GM21515 (cell line): ENCODE measurements at regions not wholly inside any gene's neighbourhood (a gene's known extent, or its start where the extent isn't known, plus 50 kb on each side); places are given as distances from the start of the nearest gene placed in this dataset.
"Not testable (repeated sequence)": the region's sequence is repeated elsewhere in the genome, so short reads cannot be mapped to it uniquely, and the experiment has no call there.

Experiments
- ATAC-seq: cut with Tn5 transposase; IDR thresholded peaks from one replicate; pipeline ENCODE4 v1.9.1; 2021; ENCODE audit not compliant: unreplicated experiment

DNA sequence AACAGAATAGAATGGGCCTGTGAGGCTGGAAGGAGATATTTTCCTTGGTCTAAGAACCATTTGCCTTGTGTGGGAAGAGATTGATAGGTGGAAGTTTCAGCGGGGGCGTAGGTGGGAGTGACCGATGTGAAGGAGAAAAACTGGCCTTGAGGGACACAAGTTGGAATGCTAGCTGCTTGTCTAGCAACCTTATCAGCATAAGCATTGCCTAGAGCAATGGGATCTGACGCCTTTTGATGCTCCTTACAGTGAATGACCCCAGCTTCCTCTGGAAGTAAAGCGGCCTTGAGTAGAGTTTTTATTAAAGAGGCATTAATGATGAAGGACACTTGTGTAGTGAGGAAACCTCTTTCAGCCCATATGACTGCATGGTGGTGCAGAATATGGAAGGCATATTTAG, 843.8 kb upstream of the ANO3 start:
- ATAC-seq = not testable (repeated sequence)

DNA sequence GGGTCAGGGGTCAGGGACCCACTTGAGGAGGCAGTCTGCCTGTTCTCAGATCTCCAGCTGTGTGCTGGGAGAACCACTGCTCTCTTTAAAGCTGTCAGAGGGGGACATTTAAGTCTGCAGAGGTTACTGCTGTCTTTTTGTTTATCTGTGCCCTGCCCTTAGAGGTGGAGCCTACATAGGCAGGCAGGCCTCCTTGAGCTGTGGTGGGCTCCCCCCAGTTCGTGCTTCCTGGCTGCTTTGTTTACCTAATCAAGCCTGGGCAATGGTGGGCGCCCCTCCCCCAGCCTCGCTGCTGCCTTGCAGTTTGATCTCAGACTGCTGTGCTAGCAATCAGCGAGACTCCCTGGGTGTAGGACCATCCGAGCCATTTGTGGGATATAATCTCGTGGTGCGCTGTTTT, 830.5 kb upstream of the ANO3 start:
- not testable (repeated sequence) for ATAC-seq

DNA sequence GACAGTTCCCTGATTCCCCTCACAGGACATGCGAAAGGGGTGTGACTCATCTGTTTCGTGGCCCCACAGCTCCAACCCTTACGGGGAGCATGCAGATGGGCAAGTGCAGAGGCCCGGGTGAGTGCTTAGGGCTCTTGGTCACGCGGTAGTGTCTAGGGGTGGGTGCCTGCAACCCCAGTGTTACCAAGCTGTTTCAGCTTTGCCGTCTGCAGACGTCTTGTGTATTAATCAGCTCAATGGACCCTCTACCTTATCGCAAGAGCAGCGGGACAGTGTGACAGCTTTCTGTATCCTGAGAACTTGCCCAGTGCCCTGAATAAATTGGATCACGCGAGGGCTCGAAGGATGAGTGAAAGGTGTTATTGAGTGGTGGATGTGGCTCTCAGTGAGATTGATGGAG, 816.4 kb upstream of the ANO3 start:
- no peak for ATAC-seq

DNA sequence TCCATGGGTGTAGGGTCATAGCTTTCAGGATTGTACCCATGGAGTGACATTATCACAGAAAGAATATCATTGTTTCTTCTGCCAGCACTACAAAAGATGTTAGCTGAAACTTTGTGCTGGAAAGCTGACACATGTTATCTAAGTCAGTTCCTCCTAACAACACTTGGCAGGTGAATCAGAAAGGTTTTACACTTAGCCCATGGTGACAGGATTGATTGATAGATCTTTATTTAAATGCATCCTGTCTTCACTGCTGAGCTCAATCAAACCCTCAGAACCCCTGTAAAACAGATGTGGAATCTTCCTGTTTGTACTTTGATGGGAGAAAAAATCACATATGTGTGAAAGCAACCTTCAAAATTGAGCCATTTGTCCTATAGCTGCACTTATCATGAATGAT, 811.5 kb upstream of the ANO3 start:
- ATAC-seq = no peak

DNA sequence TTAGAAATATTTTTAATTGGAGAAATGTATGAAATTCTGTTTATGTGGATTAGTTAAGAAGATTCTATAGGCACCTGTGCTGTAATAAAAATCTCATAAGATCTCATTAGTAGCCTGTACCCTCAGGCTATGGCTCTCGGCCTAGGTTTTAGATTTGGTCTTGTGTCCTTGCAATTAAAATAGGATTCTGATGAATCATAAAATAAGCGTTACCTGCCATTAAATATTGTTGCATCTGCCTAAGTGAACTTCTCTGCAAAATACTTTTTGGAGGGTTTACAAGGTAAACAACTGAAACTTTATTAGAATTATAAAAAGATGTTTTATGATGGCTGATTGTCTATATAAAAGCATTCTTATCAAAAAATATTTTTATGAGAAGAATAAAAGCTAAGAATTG, 804.1 kb upstream of the ANO3 start:
- no peak for ATAC-seq

DNA sequence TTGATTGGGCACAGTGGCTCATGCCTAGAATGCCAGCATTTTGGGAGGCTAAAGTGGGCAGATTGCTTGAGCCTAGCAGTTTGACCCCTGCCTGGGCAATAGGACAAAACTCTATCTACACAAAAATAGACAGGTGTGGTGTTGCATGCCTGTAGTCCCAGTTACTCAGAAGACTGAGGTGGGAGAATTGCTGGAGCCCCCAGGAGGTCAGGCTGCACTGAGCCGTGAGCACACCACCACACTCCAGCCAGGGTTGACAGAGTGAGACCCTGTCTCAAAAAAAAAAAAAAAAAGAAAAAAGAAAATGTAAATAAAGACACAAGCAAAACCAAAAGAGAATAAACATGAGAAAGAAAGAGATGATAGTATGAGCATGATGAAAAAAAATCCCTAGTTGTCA, 802.4 kb upstream of the ANO3 start:
- ATAC-seq = no peak

DNA sequence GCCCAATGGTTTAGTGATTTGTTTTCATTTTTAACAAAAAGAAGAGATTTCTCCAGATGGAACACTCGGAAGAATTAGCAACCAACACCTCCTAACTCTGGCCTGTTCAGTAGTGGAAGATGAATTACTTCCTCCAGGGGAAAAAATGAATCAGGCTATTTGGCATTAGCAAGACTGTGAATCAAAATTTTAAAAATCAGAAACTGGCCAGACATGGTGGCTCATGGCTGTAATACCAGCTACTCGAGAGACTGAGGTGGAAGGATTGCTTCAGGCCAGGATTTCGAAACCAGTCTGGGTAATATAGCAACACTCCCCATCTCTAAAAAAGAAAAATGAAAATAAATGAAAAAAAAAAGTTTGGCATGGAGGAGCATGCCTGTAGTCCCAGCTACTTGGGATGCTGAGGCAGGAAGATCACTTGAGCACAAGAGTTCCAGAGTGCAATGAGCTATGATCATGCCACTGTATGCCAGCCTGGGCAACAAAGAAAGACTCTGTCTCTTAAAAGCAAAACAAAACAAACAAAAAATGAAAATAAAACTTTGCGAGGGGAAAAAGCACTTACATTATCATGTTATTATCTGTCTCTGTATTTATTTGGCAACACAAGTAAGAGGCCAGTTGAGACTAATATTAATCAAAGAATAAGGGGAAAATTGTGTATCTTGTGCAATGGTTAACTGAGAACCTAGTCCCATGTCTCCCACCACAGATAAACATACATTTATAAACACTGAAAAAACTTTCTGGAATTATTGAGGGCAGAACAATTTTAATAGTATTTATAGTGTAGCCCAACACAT, 796.3 kb upstream of the ANO3 start:
- ATAC-seq = no peak

DNA sequence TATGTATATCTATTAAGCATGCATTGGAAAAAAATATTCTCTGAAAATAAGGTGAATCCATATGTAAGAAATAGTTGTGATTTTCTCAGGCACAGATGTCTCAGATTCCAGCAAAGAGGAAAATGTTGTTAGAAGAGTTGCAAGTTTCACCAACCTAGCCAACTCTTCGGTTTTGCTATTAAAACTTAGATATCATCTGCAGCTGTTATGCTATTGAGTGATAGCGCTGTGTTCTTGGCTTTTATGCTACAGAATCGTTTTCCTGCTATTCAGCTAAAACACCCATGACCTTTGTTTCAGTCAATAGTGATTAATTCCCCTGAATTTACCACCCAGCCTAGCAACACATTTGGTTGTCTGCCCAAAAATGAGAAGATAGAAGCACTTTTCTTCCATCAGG, 795.6 kb upstream of the ANO3 start:
- no peak for ATAC-seq

DNA sequence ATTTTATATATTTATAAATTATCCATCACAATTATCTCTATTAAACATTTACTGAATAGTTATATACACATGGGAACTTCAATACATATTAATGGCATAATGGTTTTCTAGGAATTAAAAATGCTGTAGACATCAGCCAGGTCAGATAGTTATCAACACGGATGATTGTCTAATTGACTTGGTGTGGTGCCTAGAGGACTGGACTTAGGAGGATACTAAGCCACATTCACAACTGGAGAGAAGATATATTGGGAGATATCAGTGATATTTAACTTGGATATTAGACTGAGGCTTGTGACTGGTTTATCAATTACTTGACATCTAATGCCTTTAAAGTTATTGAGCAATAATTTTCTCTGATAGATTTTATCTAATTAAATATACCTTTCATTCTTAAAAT, 794.5 kb upstream of the ANO3 start:
- ATAC-seq = no peak

DNA sequence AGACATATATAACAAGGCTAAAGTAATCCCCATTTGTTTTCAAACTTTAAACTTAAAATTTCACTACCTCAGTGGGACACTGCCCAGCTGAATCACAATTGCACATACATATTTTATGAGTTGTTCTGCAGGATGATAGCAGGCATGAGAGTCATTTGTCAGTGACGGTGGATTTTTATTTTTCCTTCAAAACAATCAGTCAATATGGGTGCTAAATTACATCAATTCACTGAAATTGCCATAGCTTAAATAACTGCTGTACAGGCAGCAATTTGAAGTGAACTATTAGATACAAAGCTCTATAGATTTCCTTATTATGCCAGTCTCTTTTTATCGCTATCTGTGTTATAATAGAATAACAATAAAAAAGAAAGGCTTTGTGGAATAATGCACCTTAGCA, 784.6 kb upstream of the ANO3 start:
- no peak for ATAC-seq

DNA sequence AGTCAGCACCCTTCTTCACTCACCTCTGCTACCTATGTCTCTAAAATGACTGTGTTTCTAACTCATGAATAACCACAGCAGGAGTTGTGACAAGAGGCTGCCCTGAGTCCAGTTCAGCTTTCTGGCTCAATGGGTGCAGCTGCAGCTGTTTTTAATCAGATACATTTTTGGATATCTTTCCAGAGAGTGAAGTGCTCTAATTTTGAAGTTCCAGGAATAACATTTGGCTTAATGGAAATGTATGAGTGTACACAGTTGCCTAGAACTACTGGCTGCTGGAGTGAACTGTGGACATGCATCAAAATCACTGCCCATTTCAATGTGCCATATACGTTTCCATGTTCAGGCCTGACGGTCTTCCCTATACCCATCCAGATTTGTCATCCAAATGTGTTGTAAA, 769.5 kb upstream of the ANO3 start:
- ATAC-seq = no peak

DNA sequence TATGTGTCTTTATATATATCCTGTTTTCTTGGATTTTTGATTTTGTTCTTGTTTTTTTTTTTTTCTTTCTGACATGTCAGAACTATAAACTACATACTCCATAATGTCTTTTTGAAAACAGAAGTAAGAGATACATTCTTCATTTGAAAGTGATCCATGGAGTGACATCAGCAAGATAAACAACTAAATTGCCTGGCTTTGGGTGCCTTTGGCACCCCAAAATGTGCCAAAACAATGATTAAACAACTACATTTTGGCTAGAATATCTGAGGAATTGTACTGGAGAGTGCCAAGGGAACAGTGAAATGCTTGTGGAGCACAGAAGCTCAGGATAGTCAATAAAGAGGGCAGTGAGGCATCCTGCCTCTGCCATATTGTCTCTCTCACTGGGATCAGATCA, 766.1 kb upstream of the ANO3 start:
- ATAC-seq = no peak

DNA sequence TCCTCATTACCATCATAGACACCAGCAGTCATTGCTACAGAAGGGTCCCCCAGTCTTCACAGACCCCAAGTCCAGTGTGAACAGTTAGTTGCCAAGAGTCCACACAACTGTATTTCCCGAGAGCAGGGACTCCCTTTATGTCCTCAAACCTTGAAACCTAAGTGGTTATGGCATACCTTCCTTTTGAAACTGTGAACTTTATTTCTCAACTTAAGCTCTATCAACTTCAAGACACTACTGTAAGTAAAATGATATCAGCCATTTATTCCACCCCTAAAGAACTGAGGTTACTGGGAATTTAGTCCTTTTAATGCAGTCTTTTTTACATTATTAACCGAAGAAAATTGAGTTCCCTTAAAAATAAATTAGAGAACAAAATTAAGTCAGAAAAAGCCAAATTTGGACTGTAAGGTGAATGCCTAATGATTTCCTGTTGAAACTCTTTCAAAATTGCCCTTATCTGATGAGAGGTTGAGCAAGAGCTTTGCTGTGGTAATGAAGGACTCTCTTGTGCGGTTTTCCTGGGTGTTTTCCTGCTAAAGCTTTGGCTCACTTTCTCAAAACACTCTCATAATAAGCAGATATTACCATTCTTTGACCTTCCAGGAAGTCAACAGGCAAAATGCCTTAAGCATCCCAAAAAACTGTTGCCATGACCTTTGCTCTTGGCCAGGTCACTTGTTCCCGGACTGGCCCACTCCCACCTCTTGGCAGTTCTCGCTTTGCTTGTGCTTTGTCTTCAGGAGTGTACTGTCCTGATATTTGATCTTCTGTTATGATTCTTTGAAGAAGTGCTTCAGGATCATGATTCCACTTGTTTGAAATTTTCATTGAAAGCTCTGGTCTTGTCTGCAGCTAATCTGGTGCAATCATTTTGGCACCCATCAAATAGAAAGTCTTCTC, 765.4 kb upstream of the ANO3 start:
- no peak for ATAC-seq

DNA sequence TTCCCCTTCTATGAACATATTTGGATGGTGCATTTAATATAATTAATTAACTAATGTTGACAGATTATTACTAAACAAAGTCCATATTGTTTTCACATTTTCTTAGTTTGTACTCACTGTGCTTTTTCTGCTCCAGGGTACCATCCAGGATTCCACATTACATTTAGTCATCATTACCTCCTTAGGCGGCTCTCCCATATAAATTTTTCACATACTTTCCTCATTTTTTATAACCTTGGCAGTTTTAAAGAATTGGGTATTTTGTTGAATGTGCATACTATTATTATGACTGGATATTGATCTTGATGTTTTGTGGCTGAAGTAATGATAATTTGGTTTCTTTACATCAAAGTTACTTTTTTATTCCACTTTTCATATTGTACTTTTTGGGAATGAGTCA, 755.6 kb upstream of the ANO3 start:
- ATAC-seq = no peak

DNA sequence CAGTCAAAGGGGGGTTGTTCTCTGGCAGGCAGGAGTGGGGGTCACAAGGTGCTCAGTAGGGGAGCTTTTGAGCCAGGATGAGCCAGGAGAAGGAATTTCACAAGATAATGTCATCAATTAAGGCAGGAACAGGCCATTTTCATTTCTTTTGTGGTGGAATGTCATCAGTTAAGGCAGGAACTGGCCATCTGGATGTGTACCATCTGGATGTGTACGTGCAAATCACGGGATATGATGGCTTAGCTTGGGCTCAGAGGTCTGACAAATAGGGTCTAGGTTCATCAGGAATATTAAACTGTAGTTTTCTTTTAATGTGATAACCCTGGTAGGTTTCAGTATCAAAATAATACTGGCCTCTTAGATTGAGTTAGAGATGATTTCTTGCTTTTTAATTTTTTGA, 752.4 kb upstream of the ANO3 start:
- ATAC-seq = not testable (repeated sequence)

DNA sequence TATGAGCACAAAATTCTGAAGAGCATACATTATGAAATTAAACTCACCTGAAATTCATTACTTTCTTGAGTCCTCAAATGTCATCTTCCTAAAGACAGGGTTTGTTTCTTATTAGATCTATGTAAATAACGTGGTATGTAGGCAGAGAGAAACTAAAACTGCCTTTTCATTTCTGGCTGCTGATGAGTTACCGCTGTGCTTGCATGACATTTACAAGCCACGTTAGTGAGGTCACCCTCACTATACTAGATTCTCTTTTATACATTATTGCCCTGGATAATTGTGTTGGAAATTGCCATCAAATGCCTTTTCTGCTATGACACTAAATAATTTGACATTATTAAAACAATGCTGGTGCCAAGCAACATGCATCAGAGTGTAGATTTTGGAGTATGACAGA, 748.3 kb upstream of the ANO3 start:
- ATAC-seq = no peak

DNA sequence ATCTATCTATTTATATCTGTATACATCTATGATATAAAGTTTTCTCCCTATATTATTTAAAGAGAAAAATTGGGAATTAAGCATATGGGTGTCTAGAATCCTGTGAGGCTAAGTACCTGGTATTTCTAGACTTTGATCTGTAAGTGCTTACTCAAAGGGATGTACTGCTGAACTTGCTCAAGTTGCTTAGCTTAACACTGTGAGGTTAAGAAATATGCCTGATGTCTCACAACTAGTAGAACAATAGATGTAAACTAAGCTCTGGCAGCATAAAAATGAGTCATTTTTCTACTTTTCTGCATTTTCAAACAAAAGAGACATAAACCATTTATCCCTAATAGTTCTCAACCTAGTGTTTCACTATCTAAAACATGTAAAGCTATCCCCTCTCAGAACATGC, 744.4 kb upstream of the ANO3 start:
- no peak for ATAC-seq

DNA sequence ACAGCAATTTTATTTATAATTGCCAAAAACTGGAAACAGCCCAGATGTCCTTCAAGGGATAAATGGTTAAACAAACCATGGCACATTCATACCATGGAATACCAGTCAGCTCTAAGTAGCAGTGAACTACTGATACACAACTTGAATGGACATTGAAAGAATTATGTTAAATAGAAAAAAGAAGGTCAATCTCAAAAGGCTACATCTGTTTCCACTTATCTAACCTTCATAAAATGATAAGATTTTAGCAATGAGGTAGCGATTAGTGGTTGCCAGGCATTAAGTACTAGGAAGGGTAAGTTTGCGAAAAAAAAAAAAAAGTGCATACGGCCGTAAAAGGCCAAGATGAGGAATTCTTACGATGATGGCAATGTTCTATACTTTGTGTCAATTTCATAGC, 738.7 kb upstream of the ANO3 start:
- no peak for ATAC-seq

DNA sequence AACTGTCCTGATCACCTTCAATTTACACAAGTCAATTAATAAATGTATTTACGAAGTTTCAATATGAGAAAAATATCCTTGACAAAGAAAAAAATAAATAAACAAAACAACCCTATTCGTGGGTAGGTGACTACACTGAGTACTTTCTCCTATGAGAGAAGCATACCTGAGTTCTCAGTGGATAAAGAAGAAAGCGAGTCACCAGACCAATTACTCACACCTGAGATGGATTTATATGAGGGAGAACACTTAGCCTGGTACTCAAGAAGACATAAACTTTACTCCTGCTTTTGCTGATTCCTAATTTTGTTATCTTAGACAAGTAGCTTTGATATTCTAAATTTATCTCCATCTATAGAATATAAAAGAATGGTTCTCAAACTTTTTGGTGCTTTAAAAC, 735.2 kb upstream of the ANO3 start:
- no peak for ATAC-seq

DNA sequence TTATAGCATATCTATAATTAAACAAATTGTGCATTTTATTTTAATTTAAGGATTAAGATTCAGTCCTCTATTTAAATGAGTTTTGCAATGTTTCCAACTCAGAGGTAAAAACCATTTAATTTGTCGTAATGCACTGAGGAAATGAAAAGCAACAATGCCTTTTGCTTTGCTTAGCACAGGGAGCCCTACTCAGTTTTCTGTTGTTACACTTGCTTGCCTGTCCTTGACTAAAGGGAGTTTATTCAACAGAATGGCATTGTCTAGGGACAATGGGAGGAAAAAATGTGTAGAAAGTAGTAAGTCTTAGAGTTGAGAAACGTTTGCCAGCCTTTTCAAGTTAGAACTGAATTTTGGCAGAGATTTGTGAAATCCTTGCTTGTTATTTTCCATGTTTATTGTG, 734.2 kb upstream of the ANO3 start:
- ATAC-seq = no peak

DNA sequence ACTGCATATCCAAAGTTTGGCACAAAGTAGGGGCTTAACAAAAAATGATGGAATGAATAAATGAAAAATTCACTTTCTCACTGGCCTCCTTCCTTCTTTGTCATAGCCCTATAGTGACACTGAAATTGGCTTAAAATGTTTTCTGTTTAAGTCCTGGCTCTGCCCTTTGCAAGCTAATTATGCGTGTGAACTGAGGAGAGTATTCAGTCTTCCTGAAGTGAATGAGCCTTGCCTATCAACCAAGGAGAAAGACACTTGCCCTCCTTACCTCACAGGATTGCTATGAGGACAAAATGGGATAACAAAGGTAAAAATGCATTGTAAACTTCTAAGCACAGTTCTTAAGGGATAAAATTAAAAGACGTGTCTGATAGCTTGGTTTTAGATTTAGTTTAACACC, 729.8 kb upstream of the ANO3 start:
- ATAC-seq = no peak

DNA sequence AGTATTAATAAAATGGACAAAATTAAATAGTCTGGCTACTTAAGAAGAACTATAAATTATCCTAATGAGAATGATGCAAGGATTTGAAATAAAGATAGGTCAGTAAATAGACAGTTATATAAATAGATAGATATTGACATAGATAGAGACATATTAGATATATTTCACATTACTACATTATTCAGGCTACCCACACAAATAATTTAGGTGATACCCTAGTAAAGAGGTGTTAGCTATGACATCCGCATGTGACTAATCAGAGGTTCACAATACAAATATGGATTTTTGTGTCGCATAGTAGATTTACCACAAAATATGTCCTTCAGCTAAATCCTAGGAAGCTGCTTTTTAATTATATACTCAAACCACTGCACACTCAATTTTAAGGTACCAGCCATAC, 729.0 kb upstream of the ANO3 start:
- no peak for ATAC-seq
